Smooth muscle cell (in vitro differentiated cells): ENCODE measurements at regions not wholly inside any gene's neighbourhood (a gene's known extent, or its start where the extent isn't known, plus 50 kb on each side); places are given as distances from the start of the nearest gene placed in this dataset.
"Not testable (repeated sequence)": the region's sequence is repeated elsewhere in the genome, so short reads cannot be mapped to it uniquely, and the experiment has no call there.

Experiments
- DNase-seq: peaks from one replicate; lab custom pipeline; 2025; ENCODE audit not compliant: unreplicated experiment; lab: John Stamatoyannopoulos, UW
- H2AFZ ChIP-seq: fragments of 200-600 bp; sonication (generic); 2 replicates; pipeline ENCODE4 v1.6.0; 2016; ENCODE audit warnings: antibody characterized with exemption, low read depth, mild to moderate bottlenecking
- H3F3A ChIP-seq: fragments of 200-600 bp; sonication (generic); 2 replicates; pipeline ENCODE4 v1.6.0; 2017; ENCODE audit warnings: antibody characterized with exemption, low read depth
- H3K27ac ChIP-seq: fragments of 200-600 bp; sonication (generic); 2 replicates; pipeline ENCODE4 v1.5.1; 2016; ENCODE audit warnings: low read depth, mild to moderate bottlenecking
- H3K27me3 ChIP-seq: fragments of 200-600 bp; sonication (generic); 2 replicates; pipeline ENCODE4 v1.6.1; 2016; ENCODE audit warnings: low read depth, mild to moderate bottlenecking
- H3K36me3 ChIP-seq: fragments of 200-600 bp; sonication (generic); 2 replicates; pipeline ENCODE4 v1.5.1; 2016; ENCODE audit warnings: low read depth
- H3K4me1 ChIP-seq: fragments of 200-600 bp; sonication (generic); 2 replicates; pipeline ENCODE4 v1.5.1; 2016; ENCODE audit warnings: low read depth
- H3K4me2 ChIP-seq: fragments of 200-600 bp; sonication (generic); 2 replicates; pipeline ENCODE4 v1.6.0; 2016; ENCODE audit warnings: mild to moderate bottlenecking
- H3K4me3 ChIP-seq: fragments of 200-600 bp; sonication (generic); 2 replicates; pipeline ENCODE4 v1.5.1; 2016; ENCODE audit warnings: mild to moderate bottlenecking
- H3K79me2 ChIP-seq: fragments of 200-600 bp; sonication (generic); 2 replicates; pipeline ENCODE4 v1.6.0; 2016; ENCODE audit warnings: low read depth, mild to moderate bottlenecking
- H3K9ac ChIP-seq: fragments of 200-600 bp; sonication (generic); 2 replicates; pipeline ENCODE4 v1.6.0; 2016; ENCODE audit warnings: low read depth
- H3K9me3 ChIP-seq: fragments of 200-600 bp; sonication (generic); replicated peaks from 2 replicates; pipeline ENCODE4 v1.5.1; 2016; ENCODE audit warnings: low read depth
- H4K20me1 ChIP-seq: fragments of 200-600 bp; sonication (generic); 2 replicates; pipeline ENCODE4 v1.6.0; 2016; ENCODE audit warnings: low read depth
- CTCF ChIP-seq: fragments of 200-600 bp; sonication (generic); IDR thresholded peaks from 2 replicates; pipeline ENCODE4 v1.5.1; 2017; ENCODE audit warnings: borderline replicate concordance, mild to moderate bottlenecking, antibody characterized with exemption; ENCODE audit not compliant: insufficient read depth, poor library complexity, severe bottlenecking
- whole genome bisulfite sequencing: methylation state at CpG from one replicate; pipeline ENCODE4 v1.1.7; 2016; ENCODE audit warnings: low lambda C conversion rate; 5-methylcytosine and 5-hydroxymethylcytosine counted together

- Histone ChIP-seq H3K36me3 (no peaks in the 10 kb centered on the region), H3K4me1 (no peaks in the 10 kb centered on the region), H3F3A (no peaks in the 10 kb centered on the region), H4K20me1 (no peaks in the 10 kb centered on the region), H3K4me3 (no peak overlapping the region), H3K27ac (no peak overlapping the region), H3K27me3 (peaks cover 7% of the 10 kb centered on the region), H3K79me2 (no peaks in the 10 kb centered on the region), H2AFZ (no peak overlapping the region), H3K9me3 (no peaks in the 10 kb centered on the region), H3K9ac (no peak overlapping the region), H3K4me2 (no peak overlapping the region)
- DNase-seq = no peak
- 77% methylated on average over 7 of the region's 7 CpGs for WGBS
- TF ChIP-seq CTCF = no peak
Observed at GRCh38 chr9:85439791-85440190, 302.0 kb downstream of the AGTPBP1 start.

- not testable (repeated sequence) for H3K36me3 ChIP-seq, DNase-seq, H2AFZ ChIP-seq, H3K4me1 ChIP-seq, H3K9me3 ChIP-seq, H3K4me3 ChIP-seq, H3K9ac ChIP-seq, H4K20me1 ChIP-seq, H3K79me2 ChIP-seq, H3K27ac ChIP-seq, H3K27me3 ChIP-seq, H3F3A ChIP-seq, H3K4me2 ChIP-seq
- 97% methylated on average over 2 of the region's 2 CpGs for WGBS
Observed at GRCh38 chr9:85433956-85434355, 307.8 kb downstream of the AGTPBP1 start.

- not testable (repeated sequence) for H3K4me2 ChIP-seq, H3K27ac ChIP-seq, H3K36me3 ChIP-seq, H3F3A ChIP-seq, H3K27me3 ChIP-seq, H4K20me1 ChIP-seq, H3K9ac ChIP-seq, H3K79me2 ChIP-seq, DNase-seq, H2AFZ ChIP-seq, H3K4me1 ChIP-seq, H3K4me3 ChIP-seq, H3K9me3 ChIP-seq
- 77% methylated on average over 3 of the region's 3 CpGs for WGBS
Observed at GRCh38 chr9:85433551-85433950, 308.2 kb downstream of the AGTPBP1 start.

- TF ChIP-seq CTCF = no peak
- no peak for DNase-seq
- H3K27ac ChIP-seq = no peak overlapping the region
Observed at GRCh38 chr9:85433046-85433445, 308.7 kb downstream of the AGTPBP1 start.

GRCh38 chr9:85432599-85432998, 309.2 kb downstream of the AGTPBP1 start:
- TF ChIP-seq CTCF = no peak
- H3K79me2 ChIP-seq = no peaks in the 10 kb centered on the region
- no peak for DNase-seq
- peaks cover 3% of the 10 kb centered on the region for H3K4me1 ChIP-seq
- no peaks in the 10 kb centered on the region for H3K36me3 ChIP-seq
- no peak overlapping the region for H3K4me3 ChIP-seq
- WGBS = 88% methylated on average over 3 of the region's 3 CpGs
- H3K9ac ChIP-seq = no peak overlapping the region
- H3F3A ChIP-seq = no peaks in the 10 kb centered on the region
- no peaks in the 10 kb centered on the region for H4K20me1 ChIP-seq
- no peak overlapping the region for H3K4me2 ChIP-seq
- no peaks in the 10 kb centered on the region for H3K9me3 ChIP-seq
- H2AFZ ChIP-seq = no peak overlapping the region
- peaks cover 5% of the 10 kb centered on the region for H3K27me3 ChIP-seq
- H3K27ac ChIP-seq = no peak overlapping the region

More at GRCh38 chr9:85433046-85433445, 308.7 kb downstream of the AGTPBP1 start:
- WGBS = 98% methylated on average over 8 of the region's 8 CpGs
- H3K4me3 ChIP-seq = no peak overlapping the region
- peaks cover 5% of the 10 kb centered on the region for H3K27me3 ChIP-seq
- no peak overlapping the region for H3K4me2 ChIP-seq
- H3K4me1 ChIP-seq = peaks cover 3% of the 10 kb centered on the region
- no peaks in the 10 kb centered on the region for H3F3A ChIP-seq
- H2AFZ ChIP-seq = no peak overlapping the region
- H3K79me2 ChIP-seq = no peaks in the 10 kb centered on the region
- no peaks in the 10 kb centered on the region for H3K9me3 ChIP-seq
- H3K36me3 ChIP-seq = no peaks in the 10 kb centered on the region
- H4K20me1 ChIP-seq = no peaks in the 10 kb centered on the region
- H3K9ac ChIP-seq = no peak overlapping the region
